RWPE1 (cell line): ENCODE measurements at regions not wholly inside any gene's neighbourhood (a gene's known extent, or its start where the extent isn't known, plus 50 kb on each side); places are given as distances from the start of the nearest gene placed in this dataset.

Experiments
- CTCF ChIA-PET: fragments of 350-600 bp; sonication (Branson Sonifier 250); formaldehyde crosslinking; extraction: SDS; loops from one replicate; lab custom pipeline; 2021; lab: Yijun Ruan, JAX
- POLR2A ChIA-PET: fragments of 400-600 bp; formaldehyde crosslinking; extraction: SDS; loops from one replicate; lab custom pipeline; 2020; ENCODE audit warnings: antibody characterized with exemption; ENCODE audit not compliant: low non-redundant PET; lab: Yijun Ruan, JAX
- DNase-seq: peaks from one replicate; pipeline ENCODE4 v3.0.0; 2012; ENCODE audit warnings: low spot score
- H3K27ac ChIP-seq: fragments of 450-650 bp; 2 replicates; pipeline ENCODE4 v1.5.1; 2017
- TF ChIP-seq, protein P1 (sequence below): fragments of 450-650 bp; conservative IDR thresholded peaks from 2 replicates; pipeline ENCODE4 v1.5.1; 2017; ENCODE audit warnings: low read depth, mild to moderate bottlenecking

- H3K27ac ChIP-seq, result no peak overlapping the region
- CTCF ChIA-PET, result no interaction called here
- DNase-seq, result no peak
- POLR2A ChIA-PET, result no interaction called here
- TF ChIP-seq, protein P1, sequence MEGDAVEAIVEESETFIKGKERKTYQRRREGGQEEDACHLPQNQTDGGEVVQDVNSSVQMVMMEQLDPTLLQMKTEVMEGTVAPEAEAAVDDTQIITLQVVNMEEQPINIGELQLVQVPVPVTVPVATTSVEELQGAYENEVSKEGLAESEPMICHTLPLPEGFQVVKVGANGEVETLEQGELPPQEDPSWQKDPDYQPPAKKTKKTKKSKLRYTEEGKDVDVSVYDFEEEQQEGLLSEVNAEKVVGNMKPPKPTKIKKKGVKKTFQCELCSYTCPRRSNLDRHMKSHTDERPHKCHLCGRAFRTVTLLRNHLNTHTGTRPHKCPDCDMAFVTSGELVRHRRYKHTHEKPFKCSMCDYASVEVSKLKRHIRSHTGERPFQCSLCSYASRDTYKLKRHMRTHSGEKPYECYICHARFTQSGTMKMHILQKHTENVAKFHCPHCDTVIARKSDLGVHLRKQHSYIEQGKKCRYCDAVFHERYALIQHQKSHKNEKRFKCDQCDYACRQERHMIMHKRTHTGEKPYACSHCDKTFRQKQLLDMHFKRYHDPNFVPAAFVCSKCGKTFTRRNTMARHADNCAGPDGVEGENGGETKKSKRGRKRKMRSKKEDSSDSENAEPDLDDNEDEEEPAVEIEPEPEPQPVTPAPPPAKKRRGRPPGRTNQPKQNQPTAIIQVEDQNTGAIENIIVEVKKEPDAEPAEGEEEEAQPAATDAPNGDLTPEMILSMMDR, result no peak
Observed at GRCh38 chr14:44339862-44340261, 167.2 kb downstream of the FSCB start.

DNA sequence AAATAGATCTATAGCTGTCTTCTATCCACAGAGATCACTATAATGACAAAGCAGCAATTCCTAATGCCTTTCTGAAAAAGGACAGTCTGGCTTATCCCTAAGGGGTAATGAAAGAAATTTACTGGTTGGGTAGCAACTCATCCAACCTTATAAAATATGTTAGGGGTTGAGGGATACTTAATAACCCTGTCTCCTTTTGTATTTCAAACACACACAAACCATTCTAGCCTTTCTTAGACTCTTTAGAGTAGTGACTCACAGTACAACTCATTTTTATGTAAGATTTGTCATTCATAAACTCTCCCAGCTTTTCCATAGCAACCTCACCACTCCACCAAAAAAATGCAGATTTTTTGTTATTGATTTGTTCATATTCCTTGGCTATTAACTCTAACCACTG lies 167.9 kb downstream of the FSCB start:
- H3K27ac ChIP-seq, result no peak overlapping the region
- POLR2A ChIA-PET, result no interaction called here
- CTCF ChIA-PET, result no interaction called here
- TF ChIP-seq, protein P1, result no peak
- no peak for DNase-seq

- H3K27ac ChIP-seq, result no peak overlapping the region; the same call in 1 of the 2 replicates
- ChIA-PET CTCF (no interaction called here), POLR2A (no interaction called here)
- TF ChIP-seq, protein P1, result no peak
- DNase-seq, result no peak
Observed at GRCh38 chr14:44317441-44317746, 189.7 kb downstream of the FSCB start.

GRCh38 chr14:44316647-44317440 lies 190.2 kb downstream of the FSCB start:
- ChIA-PET POLR2A (no interaction called here), CTCF (no interaction called here)
- peak overlapping the region; percentile 55; the same call in 1 of the 2 replicates for H3K27ac ChIP-seq
- peak; percentile 82 for DNase-seq
- TF ChIP-seq, protein P1, result no peak

GRCh38 chr14:44309331-44309730 lies 197.8 kb downstream of the FSCB start:
- TF ChIP-seq, protein P1, result no peak
- ChIA-PET POLR2A (no interaction called here), CTCF (no interaction called here)
- no peak for DNase-seq
- no peak overlapping the region for H3K27ac ChIP-seq

DNA sequence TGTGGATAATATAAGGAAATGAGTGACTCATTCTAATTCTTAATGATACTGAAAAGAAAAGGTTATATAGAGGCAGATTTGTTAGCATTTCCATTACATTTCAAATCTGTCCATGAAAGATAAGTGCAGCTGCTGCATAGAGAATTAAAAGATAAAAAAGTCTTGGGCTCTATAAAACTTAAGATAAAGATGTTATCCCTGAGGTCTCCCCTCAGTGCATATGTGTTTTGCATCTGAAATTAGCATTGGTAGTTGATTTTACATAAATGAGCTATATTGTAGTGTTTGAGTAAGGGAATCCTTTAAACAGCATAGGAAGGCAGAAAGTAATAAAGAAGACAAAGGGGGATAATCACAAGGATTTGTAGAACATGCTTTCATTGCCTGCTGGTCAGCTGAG lies 206.2 kb downstream of the FSCB start:
- TF ChIP-seq, protein P1, result no peak
- POLR2A ChIA-PET, result no interaction called here
- H3K27ac ChIP-seq, result no peak overlapping the region
- CTCF ChIA-PET, result interaction anchor here (0.5 kb wide), 1 partner anchor 1740 kb away, joined by 5 read pairs; no protein-coding TSS in a partner anchor
- no peak for DNase-seq
